ENCODE measurements at regions not wholly inside any gene's neighbourhood (a gene's known extent, or its start where the extent isn't known, plus 50 kb on each side); places are given as distances from the start of the nearest gene placed in this dataset.
A peak's percentile ranks its signal among the peaks of the same experiment; 100 is the strongest.

DNA sequence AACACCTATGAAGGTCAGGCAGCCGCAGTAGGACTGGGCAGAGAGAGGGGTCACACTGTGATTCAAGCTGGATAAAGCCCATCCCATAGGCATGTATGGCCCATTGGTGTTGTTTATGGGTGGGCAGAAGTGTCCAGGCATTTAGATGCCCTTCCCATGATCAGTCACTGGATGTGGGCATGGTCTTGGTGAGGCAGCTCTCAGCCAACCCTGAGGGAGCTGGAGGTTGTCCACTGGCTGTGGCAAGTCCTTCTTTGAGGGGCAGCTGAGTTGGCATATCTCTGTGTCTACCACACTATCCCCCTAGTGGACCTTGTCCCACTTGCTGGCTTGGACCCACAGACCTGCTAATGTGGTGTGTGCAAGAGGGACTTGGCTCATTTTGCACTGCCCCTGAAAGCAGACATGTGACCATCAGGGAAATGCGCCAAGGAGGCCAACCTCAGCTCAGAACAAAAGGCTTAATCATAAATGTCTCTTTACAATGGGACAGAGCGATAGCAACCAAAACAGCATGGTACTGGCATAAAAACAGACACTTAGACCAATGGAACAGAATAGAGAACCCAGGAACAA lies 82.0 kb downstream of the TMEM17 start:
- Histone ChIP-seq H3K36me3 (replicated peaks) (no peaks in the 10 kb centered on the region), H3K4me3 (ENCODE audit: low read depth, low read length) (no peak overlapping the region), H3K27me3 (replicated peaks) (no peaks in the 10 kb centered on the region), H3K27ac (no peak overlapping the region)
- no peak for DNase-seq
- in situ Hi-C loops (cut with HindIII; ENCODE audit: low pct_ligation_motif_present, low sequenced_read_pairs) = no loop called here
- TF ChIP-seq, protein P1, sequence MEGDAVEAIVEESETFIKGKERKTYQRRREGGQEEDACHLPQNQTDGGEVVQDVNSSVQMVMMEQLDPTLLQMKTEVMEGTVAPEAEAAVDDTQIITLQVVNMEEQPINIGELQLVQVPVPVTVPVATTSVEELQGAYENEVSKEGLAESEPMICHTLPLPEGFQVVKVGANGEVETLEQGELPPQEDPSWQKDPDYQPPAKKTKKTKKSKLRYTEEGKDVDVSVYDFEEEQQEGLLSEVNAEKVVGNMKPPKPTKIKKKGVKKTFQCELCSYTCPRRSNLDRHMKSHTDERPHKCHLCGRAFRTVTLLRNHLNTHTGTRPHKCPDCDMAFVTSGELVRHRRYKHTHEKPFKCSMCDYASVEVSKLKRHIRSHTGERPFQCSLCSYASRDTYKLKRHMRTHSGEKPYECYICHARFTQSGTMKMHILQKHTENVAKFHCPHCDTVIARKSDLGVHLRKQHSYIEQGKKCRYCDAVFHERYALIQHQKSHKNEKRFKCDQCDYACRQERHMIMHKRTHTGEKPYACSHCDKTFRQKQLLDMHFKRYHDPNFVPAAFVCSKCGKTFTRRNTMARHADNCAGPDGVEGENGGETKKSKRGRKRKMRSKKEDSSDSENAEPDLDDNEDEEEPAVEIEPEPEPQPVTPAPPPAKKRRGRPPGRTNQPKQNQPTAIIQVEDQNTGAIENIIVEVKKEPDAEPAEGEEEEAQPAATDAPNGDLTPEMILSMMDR (IDR thresholded peaks at IDR 0.05; ENCODE audit: low read depth, low read length, missing control alignments) = no peak

DNA sequence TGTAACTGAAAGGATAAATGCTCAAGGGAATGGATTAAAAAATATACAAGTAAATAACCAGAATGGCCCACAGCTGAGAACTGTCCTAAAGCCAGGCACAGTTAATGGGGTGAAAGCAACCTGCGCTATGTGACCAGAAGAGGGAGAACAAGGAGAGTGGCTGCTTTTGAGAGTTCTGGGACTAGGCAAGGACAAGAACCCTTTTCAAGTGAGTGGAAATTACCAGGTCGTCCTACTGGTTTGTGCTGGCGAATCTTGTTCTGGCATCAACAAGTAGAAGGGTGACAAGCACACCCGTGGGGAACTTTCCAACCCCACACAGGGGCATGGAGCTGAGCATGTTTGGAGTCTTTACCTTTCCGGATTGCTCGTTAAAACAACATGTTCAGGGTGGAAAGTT lies 82.8 kb downstream of the TMEM17 start:
- TF ChIP-seq, protein P1 (IDR thresholded peaks at IDR 0.05; ENCODE audit: low read depth, low read length, missing control alignments) = peak; percentile 58
- Histone ChIP-seq H3K4me3 (ENCODE audit: low read depth, low read length) (no peak overlapping the region), H3K27me3 (replicated peaks) (no peaks in the 10 kb centered on the region), H3K27ac (no peak overlapping the region), H3K36me3 (replicated peaks) (no peaks in the 10 kb centered on the region)
- in situ Hi-C loops (cut with HindIII; ENCODE audit: low pct_ligation_motif_present, low sequenced_read_pairs) = no loop called here
- DNase-seq = no peak

DNA sequence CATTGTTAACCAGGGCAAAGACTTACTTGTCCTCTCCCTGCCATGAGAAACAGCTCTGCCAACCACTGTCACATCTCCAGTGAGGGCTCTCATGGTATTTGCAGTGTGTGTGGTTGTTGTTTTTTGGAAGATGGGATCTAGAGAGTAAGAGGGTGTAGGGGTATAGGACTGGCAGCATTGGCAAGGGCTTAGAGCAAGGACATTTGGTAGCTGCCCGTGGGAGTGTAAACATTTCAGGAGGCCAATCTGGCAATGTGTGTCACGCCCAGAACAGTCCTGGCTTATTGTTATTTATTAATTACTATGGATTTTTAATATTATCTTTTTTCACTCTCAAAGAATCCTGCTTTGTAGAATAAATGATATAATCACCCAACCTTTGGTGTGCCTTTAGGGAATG lies 90.5 kb downstream of the TMEM17 start:
- in situ Hi-C loops (cut with HindIII; ENCODE audit: low pct_ligation_motif_present, low sequenced_read_pairs) = no loop called here
- H3K27me3 ChIP-seq (replicated peaks) = no peaks in the 10 kb centered on the region
- H3K4me3 ChIP-seq (ENCODE audit: low read depth, low read length) = no peak overlapping the region
- H3K36me3 ChIP-seq (replicated peaks) = no peaks in the 10 kb centered on the region
- no peak overlapping the region for H3K27ac ChIP-seq
- DNase-seq = no peak
- TF ChIP-seq, protein P1 (IDR thresholded peaks at IDR 0.05; ENCODE audit: low read depth, low read length, missing control alignments) = no peak

DNA sequence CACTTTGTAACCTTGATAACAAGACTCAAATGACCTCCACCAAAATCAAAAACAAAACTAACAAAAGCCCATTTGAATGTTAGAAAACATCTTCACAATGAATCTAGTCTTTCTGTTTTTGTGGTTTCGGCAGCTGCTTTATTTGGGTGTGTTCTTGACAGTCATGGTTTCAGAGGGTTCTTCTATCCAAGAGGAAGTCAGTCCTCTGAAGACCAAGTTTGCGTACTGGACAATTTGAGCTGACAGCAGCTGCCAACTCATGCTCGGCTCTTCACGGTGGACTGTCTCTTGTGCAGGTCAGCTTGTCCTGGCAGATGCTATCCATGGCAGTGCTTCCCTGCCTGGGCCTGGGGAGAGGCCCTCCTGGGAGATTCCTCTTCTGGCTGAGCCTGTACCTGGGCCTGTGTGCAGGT lies 91.0 kb downstream of the TMEM17 start:
- no peaks in the 10 kb centered on the region for H3K36me3 ChIP-seq (replicated peaks)
- TF ChIP-seq, protein P1 (IDR thresholded peaks at IDR 0.05; ENCODE audit: low read depth, low read length, missing control alignments) = no peak
- in situ Hi-C loops (cut with HindIII; ENCODE audit: low pct_ligation_motif_present, low sequenced_read_pairs) = no loop called here
- H3K27ac ChIP-seq = no peak overlapping the region
- no peak overlapping the region for H3K4me3 ChIP-seq (ENCODE audit: low read depth, low read length)
- no peaks in the 10 kb centered on the region for H3K27me3 ChIP-seq (replicated peaks)
- DNase-seq = no peak

DNA sequence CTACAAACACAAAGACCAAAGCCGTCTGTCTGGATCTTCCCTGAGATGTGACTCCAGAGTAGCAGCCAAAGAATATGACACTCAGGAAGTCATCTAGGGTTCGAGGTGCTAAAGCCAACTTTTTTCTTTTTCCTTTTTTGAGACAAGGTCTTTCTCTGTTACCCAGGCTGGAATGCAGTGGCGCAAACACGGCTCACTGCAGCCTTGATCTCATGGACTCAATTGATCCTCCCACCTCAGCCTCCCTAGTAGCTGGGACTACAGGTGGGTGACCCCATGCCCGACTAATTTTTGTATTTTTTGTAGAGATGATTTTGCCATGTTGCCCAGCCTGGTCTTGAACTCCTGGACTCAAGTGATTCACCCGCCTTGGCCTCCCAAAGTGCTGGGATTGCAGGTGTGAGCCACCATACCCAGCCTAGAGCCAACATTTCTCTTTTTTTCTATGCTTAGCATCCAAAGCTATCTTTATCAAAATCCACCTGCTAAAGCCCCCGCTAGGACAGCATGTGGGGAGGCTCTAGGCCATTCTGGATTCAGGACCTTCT lies 92.8 kb downstream of the TMEM17 start:
- Histone ChIP-seq H3K36me3 (replicated peaks) (no peaks in the 10 kb centered on the region), H3K27ac (no peak overlapping the region), H3K27me3 (replicated peaks) (no peaks in the 10 kb centered on the region), H3K4me3 (ENCODE audit: low read depth, low read length) (no peak overlapping the region)
- in situ Hi-C loops (cut with HindIII; ENCODE audit: low pct_ligation_motif_present, low sequenced_read_pairs) = no loop called here
- TF ChIP-seq, protein P1 (IDR thresholded peaks at IDR 0.05; ENCODE audit: low read depth, low read length, missing control alignments) = no peak
- no peak for DNase-seq

DNA sequence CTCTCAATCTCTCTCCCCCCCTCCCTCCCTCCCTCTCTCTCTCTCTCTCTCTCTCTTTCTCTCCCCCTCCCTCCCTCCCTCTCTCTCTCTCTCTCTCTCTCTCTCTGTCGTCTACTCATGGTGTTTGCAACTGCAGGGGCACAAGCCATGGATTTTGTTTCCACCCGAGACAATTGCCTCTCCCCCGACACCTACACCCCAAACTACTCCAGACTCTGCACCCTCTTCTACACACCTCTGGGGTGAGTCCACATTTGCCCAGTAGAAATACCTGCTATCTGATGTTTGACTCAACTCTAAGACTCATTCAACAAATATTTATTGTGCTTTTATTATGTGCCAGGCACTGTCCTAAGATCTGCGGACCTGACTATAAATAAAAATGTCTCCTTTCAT lies 93.7 kb downstream of the TMEM17 start:
- in situ Hi-C loops (cut with HindIII; ENCODE audit: low pct_ligation_motif_present, low sequenced_read_pairs) = no loop called here
- Histone ChIP-seq H3K36me3 (replicated peaks) (no peaks in the 10 kb centered on the region), H3K4me3 (ENCODE audit: low read depth, low read length) (no peak overlapping the region), H3K27me3 (replicated peaks) (no peaks in the 10 kb centered on the region), H3K27ac (no peak overlapping the region)
- no peak for DNase-seq
- TF ChIP-seq, protein P1 (IDR thresholded peaks at IDR 0.05; ENCODE audit: low read depth, low read length, missing control alignments) = no peak

Data from brain microvascular endothelial cell (primary cell).